ENCODE measurements at regions not wholly inside any gene's neighbourhood (a gene's known extent, or its start where the extent isn't known, plus 50 kb on each side); places are given as distances from the start of the nearest gene placed in this dataset.
A peak's percentile ranks its signal among the peaks of the same experiment; 100 is the strongest.

DNA sequence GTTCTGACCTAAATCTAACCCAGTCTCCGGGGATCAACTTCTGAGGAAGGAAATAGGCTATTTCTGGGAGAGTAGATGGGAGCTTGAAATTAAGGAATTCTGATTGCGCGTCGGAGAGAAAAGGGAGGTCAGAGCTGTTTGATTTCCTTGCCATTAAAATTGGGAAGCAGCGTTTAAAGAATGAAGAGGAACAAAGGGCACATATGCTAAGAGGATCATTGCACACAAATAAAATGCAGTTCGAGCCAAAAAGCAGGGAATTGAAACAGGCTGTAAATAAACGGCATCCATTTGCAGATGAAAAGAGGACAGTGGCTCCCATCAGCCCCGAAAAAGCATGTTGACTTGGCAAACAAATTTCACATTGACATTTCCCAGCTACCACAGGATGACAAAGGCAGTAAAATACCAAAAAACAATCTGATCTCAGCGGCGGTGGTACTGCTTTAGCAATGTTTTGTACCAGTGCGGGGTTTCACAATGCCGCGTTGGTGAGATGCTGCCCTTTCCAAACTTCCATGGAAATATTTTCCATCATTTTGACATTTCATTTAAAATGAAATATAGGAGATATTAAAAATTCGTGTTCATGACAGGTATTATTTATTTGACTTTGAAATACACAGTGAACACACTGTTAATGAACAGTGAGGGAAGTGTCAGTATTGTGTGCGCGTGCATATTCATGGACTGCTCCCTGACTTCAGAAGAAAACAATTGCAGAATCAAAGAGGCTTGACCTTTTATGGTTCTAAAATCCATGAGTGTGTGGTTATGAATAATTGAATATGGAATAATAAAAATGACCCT is 108.8 kb downstream of the SQOR start:
- no peak for DNase-seq (ENCODE audit: low spot score)

DNA sequence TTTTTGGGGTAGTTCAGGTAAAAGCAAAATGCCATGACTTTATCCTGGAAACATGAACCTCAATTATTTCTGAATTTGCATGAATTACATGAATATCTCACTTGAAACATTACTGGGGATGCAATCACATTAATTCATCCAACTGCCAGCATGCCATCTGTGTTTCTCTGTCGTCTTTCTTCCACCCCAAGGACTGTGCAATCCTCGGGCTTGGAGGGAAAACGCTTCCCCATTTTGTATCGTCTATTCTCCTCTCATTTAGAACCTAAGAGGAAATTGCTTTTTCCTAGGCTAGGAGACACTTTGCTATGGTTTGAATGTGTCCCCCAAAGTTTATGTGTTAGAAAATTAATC is 109.4 kb downstream of the SQOR start:
- no peak for DNase-seq (ENCODE audit: low spot score)

DNA sequence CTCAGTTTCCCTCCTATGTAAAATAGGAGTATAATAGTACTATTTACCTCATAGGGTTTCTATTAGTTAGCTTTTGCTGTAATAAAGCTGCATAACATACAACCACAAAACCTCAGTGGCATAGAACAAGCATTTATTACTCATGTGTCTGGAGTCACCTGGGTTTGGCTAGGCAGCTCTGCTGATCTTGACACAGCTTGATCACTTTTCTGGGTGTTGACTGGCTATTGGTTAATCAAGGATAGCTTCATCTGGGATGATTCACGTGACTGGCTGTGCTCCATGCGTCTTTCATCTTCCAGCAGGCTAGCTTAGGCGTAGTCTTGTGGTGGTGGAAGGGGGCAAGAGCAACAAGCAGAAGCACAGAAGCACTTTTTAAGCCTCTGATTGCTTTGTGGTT is 112.6 kb downstream of the SQOR start:
- DNase-seq (ENCODE audit: low spot score) = no peak

DNA sequence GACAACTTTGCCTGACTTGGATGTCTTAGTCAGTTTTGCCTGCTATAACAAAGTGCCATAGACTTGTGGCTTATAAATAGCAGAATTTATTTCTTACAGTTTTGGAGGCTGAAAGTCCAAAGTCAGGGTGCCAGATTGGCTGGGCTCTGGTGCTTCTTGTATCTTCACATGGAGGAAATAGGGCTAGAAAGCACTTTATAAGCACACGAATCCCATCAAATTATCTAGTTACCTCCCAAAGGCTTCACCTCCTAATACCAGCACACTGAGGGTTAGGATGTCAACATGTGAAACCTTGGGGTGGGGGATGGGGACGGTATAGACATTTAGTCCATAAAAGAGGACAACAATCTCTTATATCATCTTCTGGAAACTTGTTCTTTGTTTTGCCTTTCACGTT is 116.8 kb downstream of the SQOR start:
- DNase-seq (ENCODE audit: low spot score) = no peak

DNA sequence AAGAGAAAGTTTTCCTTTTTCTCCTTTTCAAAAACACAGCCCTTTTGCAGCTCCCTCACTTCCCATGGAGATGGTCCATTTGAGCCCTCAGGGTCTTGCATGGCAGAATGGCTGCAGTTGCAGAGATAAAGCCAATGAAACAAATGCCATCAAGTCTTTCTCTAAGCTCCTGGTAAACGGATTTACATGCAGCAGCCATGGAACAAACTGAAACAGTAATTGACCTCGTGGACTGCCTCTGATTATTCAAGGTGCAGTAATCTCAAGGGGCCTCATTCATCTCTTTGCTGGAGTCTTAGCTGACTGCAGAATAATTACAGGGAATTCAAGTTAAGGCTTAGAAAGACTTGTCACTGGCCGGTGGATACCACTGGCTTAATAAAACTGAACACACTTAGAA is 125.1 kb downstream of the SQOR start:
- no peak for DNase-seq (ENCODE audit: low spot score)

- no peak for DNase-seq (ENCODE audit: low spot score)
Measured at GRCh38 chr15:45762726-45763125, 127.9 kb downstream of the SQOR start.

DNA sequence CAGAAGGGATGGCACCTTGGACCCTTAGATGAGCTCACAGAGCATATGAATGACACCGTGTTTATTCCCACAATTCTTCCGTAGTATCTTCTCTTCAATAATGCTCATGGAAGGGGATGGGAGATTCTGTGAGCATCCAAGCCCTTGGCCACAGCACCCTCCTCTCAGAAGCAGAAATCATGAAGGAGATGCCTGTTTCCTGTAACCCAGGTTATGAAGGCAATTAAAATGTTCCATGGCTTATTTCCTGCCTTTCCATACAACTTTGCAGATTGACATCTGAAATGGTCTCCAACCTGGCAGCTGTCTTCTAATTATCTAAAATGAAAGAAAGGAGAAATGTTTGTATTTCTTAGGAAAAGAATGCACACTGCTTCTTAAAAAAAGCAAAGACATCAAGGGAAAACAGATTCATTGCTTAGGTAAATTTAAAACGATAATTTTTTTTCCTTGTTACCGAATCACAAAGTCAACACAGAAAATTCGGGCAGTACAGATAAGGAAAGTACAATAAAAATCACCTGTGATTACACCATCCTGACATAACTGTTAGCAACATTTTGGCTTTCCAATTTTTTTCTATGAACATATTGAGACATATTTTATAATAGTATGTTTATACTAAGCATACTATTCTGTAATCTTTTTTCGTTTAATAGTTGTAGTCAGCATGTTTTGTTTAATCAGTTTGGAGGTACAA is 128.5 kb downstream of the SQOR start:
- DNase-seq (ENCODE audit: low spot score) = no peak

DNA sequence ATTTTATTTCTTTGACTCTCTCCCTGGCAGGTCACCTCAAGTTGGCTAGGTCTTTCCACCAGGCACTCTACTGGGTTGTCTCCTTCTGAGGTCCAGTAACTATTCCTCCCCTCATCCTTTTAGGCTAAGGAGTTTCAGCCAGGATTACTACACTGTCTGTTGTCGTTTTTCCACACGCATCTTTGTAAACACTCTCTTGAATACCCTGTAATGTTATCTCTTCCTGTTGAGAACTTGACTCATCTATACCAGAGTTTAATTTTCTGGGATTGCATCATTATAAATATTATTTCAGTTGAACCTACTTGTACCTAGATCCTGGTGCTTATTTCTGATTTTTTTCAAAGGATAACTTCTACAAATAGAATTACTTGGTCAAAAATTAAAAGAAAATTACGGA is 138.3 kb downstream of the SQOR start:
- DNase-seq (ENCODE audit: low spot score) = no peak

DNA sequence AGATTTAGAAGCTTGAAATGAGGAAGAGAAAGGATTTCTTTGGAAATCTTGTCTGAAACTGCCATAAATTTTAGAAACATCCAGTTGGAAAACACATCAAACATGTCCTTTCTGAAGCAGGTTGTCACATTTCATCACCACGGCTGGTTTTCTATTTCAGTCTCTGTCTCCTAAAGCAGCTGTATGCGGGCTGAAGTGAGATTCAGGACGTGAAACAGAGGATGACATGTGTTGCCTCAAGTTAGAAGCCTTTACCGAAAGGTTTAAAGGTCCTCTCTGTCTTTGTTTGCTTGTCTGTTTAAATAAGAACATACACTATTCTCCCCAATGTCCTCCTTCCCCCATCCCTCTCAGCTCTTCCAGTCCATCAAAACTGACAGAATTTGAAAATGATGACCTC is 141.9 kb downstream of the SQOR start:
- no peak for DNase-seq (ENCODE audit: low spot score)

DNA sequence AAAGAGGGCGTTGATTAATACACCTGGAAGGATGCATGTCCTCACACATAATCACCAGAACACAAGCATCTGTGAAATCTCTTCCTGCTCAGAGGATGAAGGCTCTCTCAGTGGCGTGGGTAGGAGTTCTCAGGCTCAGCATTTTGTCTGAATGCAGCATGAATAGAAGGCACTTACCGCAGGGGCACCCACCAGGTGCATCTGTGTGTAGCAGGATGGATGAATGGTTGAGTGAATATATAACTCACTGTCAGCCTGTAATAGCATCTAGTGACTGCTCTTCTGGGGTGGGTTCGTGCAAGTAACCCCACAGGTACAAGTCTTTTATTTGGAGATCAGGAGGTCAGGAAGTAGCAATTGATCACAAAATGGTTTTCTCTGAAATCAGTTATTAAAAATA is 143.0 kb downstream of the SQOR start:
- DNase-seq (ENCODE audit: low spot score) = no peak

DNA sequence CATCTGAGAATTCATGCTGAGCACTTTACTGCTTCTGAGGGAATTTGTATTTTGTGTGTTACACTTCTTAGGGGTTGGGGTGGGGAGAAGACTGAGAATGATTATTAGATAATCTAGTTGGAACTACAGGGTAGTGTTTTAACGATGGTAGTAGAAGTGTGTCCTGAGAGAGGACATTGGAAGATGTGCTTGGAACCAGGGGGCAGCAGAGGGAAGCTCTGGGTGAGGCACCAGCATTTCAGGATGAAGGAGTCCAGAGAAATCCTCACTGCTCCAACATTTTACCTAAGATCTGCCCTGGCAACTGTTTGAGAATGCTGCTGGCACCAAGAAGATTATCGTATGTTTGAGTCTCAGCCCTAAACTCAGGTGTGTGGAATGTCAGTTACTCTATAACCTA is 145.5 kb downstream of the SQOR start:
- DNase-seq (ENCODE audit: low spot score) = no peak

GRCh38 chr15:45784656-45785055 is 149.8 kb downstream of the SQOR start:
- DNase-seq (ENCODE audit: low spot score) = no peak

DNA sequence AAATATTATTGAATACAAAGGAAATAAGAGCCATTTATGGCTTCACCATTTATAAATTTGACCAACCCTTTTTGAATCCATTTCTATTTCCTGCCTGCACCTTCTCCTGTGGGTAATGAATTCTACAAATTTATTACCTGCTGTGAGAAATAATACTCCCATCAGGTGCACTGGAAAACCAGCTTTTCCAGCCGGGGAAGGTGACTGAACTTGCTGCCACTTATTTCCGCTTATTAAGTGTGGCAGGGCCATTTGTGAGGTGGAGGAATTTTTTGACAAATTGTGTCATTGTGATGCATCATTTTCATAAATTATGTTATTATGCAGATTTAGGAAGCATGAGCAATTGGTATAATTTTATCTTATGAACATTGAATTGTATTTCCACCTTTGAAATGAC is 151.1 kb downstream of the SQOR start:
- DNase-seq (ENCODE audit: low spot score) = no peak

GRCh38 chr15:45790325-45790943 is 155.6 kb downstream of the SQOR start:
- peak; percentile 26 for DNase-seq (ENCODE audit: low spot score)

GRCh38 chr15:45794304-45794703 is 159.5 kb downstream of the SQOR start:
- DNase-seq (ENCODE audit: low spot score) = no peak

DNA sequence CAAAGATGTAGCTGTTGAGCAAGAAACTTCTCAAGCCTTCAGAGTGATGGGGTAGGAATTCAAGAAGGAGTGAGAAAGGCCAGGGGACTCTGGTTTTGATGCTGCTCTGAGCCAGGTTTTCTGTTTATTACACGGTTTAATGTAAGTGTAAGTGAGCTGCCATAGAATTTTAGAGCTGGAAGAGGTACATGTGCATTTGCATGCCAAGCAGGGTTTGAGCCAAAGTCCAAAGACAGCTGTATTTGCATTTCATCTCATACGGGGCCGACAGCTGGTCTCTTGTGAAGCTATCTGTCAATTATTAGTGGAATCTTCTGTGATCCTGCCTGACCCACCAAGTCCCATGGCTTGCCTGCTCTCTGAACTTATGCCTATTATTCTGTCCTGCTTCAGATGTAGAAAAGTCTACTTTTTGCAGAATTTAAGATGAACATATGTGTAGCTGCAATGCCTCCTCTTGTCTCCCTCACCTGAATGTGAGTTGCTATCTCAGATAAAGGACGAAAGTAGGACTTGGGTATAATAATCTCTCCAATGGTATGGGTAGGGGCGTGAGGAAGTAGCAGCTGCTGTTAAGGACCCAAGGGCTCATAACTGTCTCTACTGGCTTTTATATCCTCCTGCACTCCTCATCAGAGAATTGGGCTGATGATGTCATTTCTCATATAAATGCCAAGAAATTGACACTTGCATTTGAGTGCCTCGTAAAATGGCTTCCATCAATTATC is 160.0 kb downstream of the SQOR start:
- no peak for DNase-seq (ENCODE audit: low spot score)

DNA sequence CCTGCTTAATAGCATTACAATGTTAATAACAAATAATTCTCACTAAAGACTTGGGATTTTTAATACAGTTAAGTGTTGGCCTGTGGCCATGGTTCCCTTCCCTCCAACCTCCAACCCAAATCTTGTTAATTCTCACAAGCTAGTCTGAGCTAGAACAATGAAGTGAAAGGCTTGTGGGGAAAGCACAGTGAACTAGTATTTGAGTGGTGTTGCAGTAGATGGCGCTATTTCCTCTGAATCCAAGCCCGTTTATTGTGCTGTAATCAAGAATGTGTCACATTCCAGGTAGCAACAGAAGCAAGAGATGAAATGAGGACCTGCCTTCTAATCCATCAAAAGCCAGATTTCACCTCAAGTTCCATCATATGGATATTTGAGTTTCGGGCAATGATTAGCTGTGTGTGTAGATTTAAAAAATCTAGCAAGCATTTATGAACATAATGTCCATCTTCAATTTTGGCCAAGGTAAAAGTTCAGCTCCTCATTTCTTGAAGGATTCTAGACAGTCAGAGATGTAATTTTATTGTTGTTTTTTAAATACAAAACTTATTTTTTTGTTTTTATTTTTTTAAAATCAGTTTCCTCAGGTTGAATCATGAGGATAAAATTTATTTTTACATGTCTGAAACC is 160.7 kb downstream of the SQOR start:
- peak; percentile 36 for DNase-seq (ENCODE audit: low spot score)

DNA sequence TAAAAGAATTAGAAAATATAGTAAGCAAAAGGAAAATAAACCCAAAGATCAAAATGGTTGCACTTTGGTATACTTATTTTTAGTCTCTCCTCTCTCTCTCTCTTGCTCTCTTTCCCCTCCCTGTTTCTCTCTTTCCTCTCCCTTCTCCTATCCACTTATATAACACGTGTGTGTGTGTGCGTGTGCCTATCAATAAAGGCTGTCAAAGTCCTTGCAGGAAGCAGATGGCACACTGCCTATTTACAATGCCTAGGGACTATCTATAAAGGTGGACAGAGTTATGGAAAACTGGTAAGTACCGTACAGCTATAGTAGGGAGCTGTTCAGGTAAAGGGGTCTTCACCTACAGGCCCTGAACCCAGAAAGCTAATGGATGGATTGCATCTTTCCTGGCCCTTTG is 161.6 kb downstream of the SQOR start:
- no peak for DNase-seq (ENCODE audit: low spot score)

GRCh38 chr15:45799508-45799907 is 164.7 kb downstream of the SQOR start:
- DNase-seq (ENCODE audit: low spot score) = no peak

- DNase-seq (ENCODE audit: low spot score) = no peak
Measured at GRCh38 chr15:45801543-45801942, 166.7 kb downstream of the SQOR start.

DNA sequence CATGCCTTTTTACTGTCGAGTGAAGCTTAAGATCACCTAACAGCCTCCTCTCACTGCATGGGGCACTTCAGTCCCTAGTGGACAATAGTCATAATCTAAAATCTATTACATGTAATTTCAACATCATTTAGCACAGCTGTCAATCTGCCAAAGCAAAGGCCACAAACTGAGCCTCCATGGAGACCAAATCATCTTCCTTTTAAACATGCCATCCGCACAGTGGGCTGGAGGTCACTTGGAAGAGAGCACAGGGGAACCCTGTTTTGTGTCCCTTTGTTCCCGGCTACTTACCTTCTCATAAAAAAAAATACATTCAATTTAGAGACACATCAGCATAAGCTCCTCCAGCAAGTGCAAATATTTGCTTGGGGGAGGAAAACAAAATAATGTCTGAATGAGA is 167.3 kb downstream of the SQOR start:
- DNase-seq (ENCODE audit: low spot score) = no peak

- no peak for DNase-seq (ENCODE audit: low spot score)
Measured at GRCh38 chr15:45804028-45804427, 169.2 kb downstream of the SQOR start.

All from activated CD4-positive, alpha-beta T cell treated with anti-CD3 and anti-CD28 coated beads, Interleukin-2, Interleukin-4, amounts not matched to agents 100 ng/mL and 50 ng/mL, durations not matched to agents 16 hours and 8 hours (primary cell).